ENCODE measurements at regions not wholly inside any gene's neighbourhood (a gene's known extent, or its start where the extent isn't known, plus 50 kb on each side); places are given as distances from the start of the nearest gene placed in this dataset.

- H3K9me3 Mint-ChIP-seq: no peaks in the 10 kb centered on the region
- H3K27ac Mint-ChIP-seq: no peak overlapping the region
- no peaks in the 10 kb centered on the region for H3K4me1 Mint-ChIP-seq (ENCODE audit: low read depth)
- no peaks in the 10 kb centered on the region for H3K27me3 Mint-ChIP-seq (ENCODE audit: low read depth)
- no peak overlapping the region for H3K4me3 Mint-ChIP-seq
- H3K36me3 Mint-ChIP-seq (ENCODE audit: low read depth): no peaks in the 10 kb centered on the region
Measured at GRCh38 chr11:116184763-116185162, 588.0 kb downstream of the BUD13 start.

DNA sequence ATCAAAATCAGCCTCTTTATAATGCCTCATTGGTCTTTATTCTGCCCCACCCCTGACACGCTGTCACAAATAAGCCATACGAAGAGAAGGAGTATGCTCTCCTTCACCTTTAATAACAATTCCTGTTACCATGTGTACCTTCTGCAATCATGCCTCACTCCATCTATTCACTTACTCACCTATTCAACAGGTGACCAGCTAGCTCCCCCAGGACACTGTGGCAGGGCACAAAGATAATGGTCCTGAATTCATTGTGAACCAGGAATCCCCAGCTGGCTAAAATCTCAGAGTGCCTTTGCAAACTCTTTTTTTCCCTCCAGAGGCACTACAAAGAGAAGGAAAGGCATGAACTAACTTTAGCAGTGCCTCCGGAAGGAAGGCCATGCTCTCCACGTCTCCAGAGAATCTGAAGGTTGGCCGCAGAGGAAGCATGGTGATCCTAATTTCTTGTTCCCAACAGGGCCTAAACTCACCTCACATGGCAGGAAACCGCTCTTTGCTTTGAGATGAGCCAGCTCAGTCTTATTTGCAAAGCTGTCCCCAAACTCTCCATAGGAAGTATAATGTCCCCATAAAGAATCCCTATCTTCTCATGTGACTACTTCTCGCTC lies 590.3 kb downstream of the BUD13 start:
- Mint-ChIP-seq H3K27ac (no peak overlapping the region), H3K4me3 (no peak overlapping the region), H3K27me3 (ENCODE audit: low read depth) (no peaks in the 10 kb centered on the region), H3K9me3 (no peaks in the 10 kb centered on the region), H3K4me1 (ENCODE audit: low read depth) (no peaks in the 10 kb centered on the region), H3K36me3 (ENCODE audit: low read depth) (no peaks in the 10 kb centered on the region)

- Mint-ChIP-seq H3K9me3 (no peaks in the 10 kb centered on the region), H3K36me3 (ENCODE audit: low read depth) (no peaks in the 10 kb centered on the region), H3K4me3 (no peak overlapping the region), H3K4me1 (ENCODE audit: low read depth) (no peaks in the 10 kb centered on the region), H3K27ac (no peak overlapping the region), H3K27me3 (ENCODE audit: low read depth) (no peaks in the 10 kb centered on the region)
Measured at GRCh38 chr11:116180806-116181600, 591.8 kb downstream of the BUD13 start.

DNA sequence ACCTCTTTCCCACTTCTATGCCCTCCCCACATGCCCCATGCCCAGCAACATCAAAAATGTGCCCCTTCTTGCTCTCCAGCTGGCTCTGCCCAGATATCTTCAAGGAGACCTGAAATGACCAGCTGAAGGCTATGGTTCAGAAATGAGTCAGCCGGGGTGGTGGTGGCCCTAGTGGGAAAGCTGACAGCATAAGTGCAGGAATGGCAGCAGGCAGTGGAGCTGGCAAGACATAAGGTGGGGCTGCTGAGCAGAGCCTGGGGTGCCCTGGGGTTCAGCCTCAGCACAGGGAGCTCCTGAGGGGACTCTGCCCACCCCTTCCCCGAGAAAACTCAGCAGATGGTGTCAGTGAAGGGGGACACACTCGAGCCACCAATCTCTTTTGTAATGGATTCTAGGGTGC lies 593.4 kb downstream of the BUD13 start:
- no peak overlapping the region for H3K27ac Mint-ChIP-seq
- no peaks in the 10 kb centered on the region for H3K9me3 Mint-ChIP-seq
- H3K4me3 Mint-ChIP-seq: no peak overlapping the region
- no peaks in the 10 kb centered on the region for H3K4me1 Mint-ChIP-seq (ENCODE audit: low read depth)
- H3K27me3 Mint-ChIP-seq (ENCODE audit: low read depth): no peaks in the 10 kb centered on the region
- no peaks in the 10 kb centered on the region for H3K36me3 Mint-ChIP-seq (ENCODE audit: low read depth)

DNA sequence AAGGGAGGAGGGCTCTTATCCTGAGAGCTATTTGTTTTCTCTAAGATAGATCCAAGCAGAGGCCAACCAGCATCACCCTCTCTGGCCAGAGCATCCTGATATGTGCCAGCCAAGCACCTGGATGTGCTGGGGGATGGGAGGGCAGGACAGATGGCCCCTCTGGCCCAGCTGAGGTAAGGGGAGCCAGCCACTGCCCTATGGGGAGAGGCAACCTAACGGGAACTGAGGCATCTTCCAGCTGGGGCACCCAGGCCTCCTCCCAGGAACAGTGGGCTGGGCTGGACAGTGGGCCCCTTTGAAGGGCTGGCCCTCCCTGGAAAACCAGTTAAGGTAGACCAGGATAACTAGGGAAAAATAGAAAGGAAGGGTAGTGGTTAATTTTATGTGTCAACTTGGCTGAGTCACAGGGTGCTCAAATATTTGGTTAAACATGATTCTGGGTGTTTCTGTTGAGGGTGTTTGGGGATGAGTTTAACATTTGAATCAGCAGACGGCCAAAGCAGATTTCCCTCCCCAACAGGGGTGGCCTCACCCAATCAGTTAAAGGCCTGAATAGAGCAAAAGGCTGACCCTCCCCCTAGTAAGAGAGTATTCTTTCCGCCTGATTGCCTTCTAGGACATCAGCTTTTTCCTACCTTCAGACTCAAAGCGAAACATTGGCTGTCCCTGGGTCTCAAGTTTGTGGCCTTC lies 595.1 kb downstream of the BUD13 start:
- Mint-ChIP-seq H3K4me3 (no peak overlapping the region), H3K4me1 (ENCODE audit: low read depth) (no peaks in the 10 kb centered on the region), H3K27me3 (ENCODE audit: low read depth) (no peaks in the 10 kb centered on the region), H3K27ac (no peak overlapping the region), H3K36me3 (ENCODE audit: low read depth) (no peaks in the 10 kb centered on the region), H3K9me3 (no peaks in the 10 kb centered on the region)

GRCh38 chr11:116176484-116177005 lies 596.2 kb downstream of the BUD13 start:
- Mint-ChIP-seq H3K4me1 (ENCODE audit: low read depth) (no peaks in the 10 kb centered on the region), H3K9me3 (no peaks in the 10 kb centered on the region), H3K27ac (no peak overlapping the region)

DNA sequence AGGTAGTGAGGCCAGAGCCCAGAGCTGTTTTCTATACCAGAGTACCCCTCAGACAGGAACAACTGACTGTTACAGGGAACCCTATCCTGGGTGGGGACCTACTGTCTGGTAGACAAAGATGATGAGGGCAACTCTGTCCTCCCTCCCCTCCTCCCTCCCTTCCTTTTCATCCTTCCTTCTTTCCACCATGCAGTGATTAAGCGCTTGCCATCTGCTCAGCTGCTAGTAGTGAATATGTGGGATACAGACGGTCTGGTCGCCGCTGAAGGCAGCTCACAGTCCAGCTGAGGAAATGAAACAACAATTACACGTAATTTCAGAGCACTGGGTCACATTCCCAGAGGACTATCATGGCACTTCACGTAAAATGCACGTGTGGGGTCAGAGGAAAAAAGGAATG lies 597.1 kb downstream of the BUD13 start:
- Mint-ChIP-seq H3K27me3 (ENCODE audit: low read depth) (no peaks in the 10 kb centered on the region), H3K4me3 (no peak overlapping the region), H3K9me3 (no peaks in the 10 kb centered on the region), H3K36me3 (ENCODE audit: low read depth) (no peaks in the 10 kb centered on the region), H3K4me1 (ENCODE audit: low read depth) (no peaks in the 10 kb centered on the region), H3K27ac (no peak overlapping the region)

More at GRCh38 chr11:116176484-116177005, 596.2 kb downstream of the BUD13 start:
- Mint-ChIP-seq H3K36me3 (ENCODE audit: low read depth) (no peaks in the 10 kb centered on the region), H3K27me3 (ENCODE audit: low read depth) (no peaks in the 10 kb centered on the region), H3K4me3 (no peak overlapping the region)

DNA sequence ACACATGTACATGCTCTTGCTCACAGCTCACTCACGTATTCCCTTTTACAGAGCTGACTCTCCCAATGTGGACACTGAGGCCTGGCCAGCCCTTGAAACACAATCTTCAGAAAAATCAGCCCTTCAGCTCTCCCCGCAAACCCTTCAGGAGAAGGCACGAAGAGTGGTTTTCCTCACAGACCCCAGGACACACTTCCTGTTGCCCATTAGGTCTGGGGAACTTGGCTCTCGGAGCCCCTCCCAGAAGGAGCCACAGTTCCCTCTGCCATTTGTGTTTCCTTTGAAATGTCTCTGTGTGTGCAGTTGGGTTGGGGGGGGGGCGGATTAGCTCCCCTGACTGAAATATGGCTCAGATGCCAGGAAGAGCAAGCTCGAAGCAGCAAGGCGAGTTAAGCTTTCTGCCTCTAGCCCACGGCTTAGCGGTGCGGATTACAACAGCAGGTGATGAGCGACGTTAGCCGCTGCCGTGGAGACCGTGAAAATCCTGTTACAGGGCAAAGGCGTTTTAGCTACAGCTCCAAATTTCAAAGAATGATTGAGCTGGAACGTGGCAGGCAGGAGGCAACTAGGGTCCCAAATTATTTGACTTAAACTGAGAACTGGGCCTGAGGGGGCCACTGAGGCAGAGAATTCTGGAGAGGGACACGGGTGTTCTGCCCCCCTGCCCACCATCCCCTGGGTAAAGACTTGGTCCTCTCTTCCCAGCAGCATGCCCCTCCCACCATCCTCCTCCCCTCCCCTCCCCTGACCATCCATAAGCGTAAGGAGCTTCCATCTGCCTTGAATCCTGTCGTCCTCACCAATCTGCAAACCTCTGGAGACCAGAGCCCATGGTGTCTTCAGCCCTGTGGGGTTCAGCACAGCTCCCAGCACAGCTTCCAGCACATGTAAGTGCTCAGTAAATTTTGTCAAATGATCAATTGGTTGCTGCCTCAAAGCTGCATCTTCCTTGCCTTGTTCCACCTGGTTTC lies 598.6 kb downstream of the BUD13 start:
- Mint-ChIP-seq H3K36me3 (ENCODE audit: low read depth) (no peaks in the 10 kb centered on the region), H3K9me3 (no peaks in the 10 kb centered on the region), H3K27me3 (ENCODE audit: low read depth) (no peaks in the 10 kb centered on the region), H3K4me1 (ENCODE audit: low read depth) (no peaks in the 10 kb centered on the region), H3K27ac (no peak overlapping the region), H3K4me3 (no peak overlapping the region)

- no peaks in the 10 kb centered on the region for H3K4me1 Mint-ChIP-seq (ENCODE audit: low read depth)
- no peaks in the 10 kb centered on the region for H3K36me3 Mint-ChIP-seq (ENCODE audit: low read depth)
- H3K27ac Mint-ChIP-seq: no peak overlapping the region
- H3K4me3 Mint-ChIP-seq: no peak overlapping the region
- H3K27me3 Mint-ChIP-seq (ENCODE audit: low read depth): no peaks in the 10 kb centered on the region
- H3K9me3 Mint-ChIP-seq: no peaks in the 10 kb centered on the region
Measured at GRCh38 chr11:116173506-116173905, 599.3 kb downstream of the BUD13 start.

GRCh38 chr11:116172851-116173250 lies 599.9 kb downstream of the BUD13 start:
- H3K4me1 Mint-ChIP-seq (ENCODE audit: low read depth): no peaks in the 10 kb centered on the region
- no peaks in the 10 kb centered on the region for H3K27me3 Mint-ChIP-seq (ENCODE audit: low read depth)
- H3K27ac Mint-ChIP-seq: no peak overlapping the region
- no peaks in the 10 kb centered on the region for H3K36me3 Mint-ChIP-seq (ENCODE audit: low read depth)
- no peaks in the 10 kb centered on the region for H3K9me3 Mint-ChIP-seq
- H3K4me3 Mint-ChIP-seq: no peak overlapping the region

DNA sequence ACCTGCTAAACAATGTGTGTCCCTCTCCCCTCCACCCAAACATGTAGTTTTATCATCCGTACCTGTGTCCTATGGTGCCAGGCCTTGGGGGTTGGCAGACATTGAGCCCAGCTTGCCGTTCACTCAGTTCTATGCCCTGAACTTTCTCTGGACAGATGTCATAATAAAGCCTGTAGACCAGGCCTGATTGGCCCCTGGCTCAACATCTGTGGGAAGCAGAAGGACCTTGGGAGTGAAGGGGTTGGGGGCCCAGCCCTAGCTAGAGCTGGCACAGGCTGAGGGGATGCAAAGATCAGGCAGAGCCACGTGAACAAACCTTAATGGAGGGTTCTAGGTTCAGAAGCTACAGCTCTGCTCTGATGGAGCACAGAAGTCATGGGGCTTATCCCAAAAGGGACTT lies 600.6 kb downstream of the BUD13 start:
- no peak overlapping the region for H3K27ac Mint-ChIP-seq

DNA sequence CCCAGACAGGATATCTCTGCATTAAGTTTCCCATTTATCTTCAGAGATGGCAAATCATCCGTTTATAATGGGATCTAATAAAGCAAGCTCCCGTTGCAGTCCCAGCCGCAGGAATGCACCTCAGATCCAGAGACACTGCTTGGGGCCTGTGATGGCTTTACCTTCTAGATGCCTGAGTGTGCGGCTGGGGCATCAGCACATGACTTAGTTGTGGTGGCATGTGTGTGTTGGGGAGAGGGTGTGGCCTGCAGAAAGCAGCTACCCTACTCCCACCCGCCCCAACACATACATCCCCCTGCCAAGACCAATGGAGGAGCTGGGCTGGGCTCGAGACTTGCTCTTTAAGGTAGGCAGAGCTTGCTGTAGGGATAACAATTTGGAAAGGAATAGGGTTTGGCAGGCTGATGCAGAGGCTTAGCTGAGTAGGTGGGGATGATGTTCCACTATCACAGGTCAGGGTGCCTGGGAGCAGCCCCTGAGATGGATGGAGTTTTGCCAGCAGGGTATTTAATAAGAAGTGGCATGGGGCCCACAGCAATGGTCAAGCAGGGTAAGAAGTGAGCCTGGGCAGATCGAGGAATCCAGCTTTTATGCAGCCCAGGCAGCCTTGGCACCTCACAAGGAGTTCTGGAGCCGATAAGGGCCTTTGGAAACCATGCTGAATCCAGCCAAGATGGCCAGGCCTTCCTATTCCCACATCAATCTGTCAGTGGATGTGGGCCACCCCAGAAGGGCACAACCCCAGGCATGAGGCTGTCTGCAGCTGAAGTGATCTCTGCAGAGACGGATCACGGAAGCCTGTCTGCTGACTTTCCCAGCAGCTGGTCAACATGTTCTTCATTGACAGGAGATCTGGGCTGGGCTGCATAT lies 601.3 kb downstream of the BUD13 start:
- Mint-ChIP-seq H3K4me3 (no peak overlapping the region), H3K9me3 (no peaks in the 10 kb centered on the region), H3K27ac (no peak overlapping the region), H3K4me1 (ENCODE audit: low read depth) (no peaks in the 10 kb centered on the region), H3K27me3 (ENCODE audit: low read depth) (no peaks in the 10 kb centered on the region), H3K36me3 (ENCODE audit: low read depth) (no peaks in the 10 kb centered on the region)

More for the DNA sequence above, 600.6 kb downstream of the BUD13 start:
- Mint-ChIP-seq H3K4me1 (ENCODE audit: low read depth) (no peaks in the 10 kb centered on the region), H3K27me3 (ENCODE audit: low read depth) (no peaks in the 10 kb centered on the region), H3K9me3 (no peaks in the 10 kb centered on the region), H3K36me3 (ENCODE audit: low read depth) (no peaks in the 10 kb centered on the region), H3K4me3 (no peak overlapping the region)

GRCh38 chr11:116170526-116171120 lies 602.2 kb downstream of the BUD13 start:
- Mint-ChIP-seq H3K9me3 (no peaks in the 10 kb centered on the region), H3K27me3 (ENCODE audit: low read depth) (no peaks in the 10 kb centered on the region), H3K27ac (no peak overlapping the region), H3K36me3 (ENCODE audit: low read depth) (no peaks in the 10 kb centered on the region), H3K4me1 (ENCODE audit: low read depth) (no peaks in the 10 kb centered on the region), H3K4me3 (no peak overlapping the region)
